ENCODE measurements at regions not wholly inside any gene's neighbourhood (a gene's known extent, or its start where the extent isn't known, plus 50 kb on each side); places are given as distances from the start of the nearest gene placed in this dataset.

DNA sequence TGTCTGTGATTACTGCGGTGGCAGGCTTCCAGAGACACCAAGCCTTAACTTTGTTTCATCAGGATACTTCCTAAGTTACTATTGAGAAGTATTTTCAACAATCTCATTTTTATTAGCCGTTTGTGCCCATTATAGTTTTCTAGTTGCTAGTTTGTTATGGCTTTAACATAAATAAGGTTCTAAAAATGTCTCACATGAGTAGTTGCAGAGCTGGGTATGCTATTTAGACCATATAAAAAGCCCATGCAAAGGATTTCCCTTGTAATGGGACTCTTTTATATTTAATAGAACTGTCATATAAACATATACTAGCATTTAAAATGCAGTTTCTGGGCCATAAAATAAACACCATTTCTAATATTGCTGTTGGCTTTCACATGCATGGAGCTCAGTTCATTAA lies 205.3 kb upstream of the TCF21 start:
- H3K27me3 ChIP-seq (ENCODE audit: control insufficient read depth in 2 of 2, insufficient read depth in 2 of 2, low read length in 2 of 2), result no peaks in the 10 kb centered on the region
- intact Hi-C loops (cut with micrococcal nuclease), result no loop called here
- H3K9me3 Mint-ChIP-seq, result peaks cover 0 to 4% (median 0%) of the 10 kb centered on the region in 11 donors

DNA sequence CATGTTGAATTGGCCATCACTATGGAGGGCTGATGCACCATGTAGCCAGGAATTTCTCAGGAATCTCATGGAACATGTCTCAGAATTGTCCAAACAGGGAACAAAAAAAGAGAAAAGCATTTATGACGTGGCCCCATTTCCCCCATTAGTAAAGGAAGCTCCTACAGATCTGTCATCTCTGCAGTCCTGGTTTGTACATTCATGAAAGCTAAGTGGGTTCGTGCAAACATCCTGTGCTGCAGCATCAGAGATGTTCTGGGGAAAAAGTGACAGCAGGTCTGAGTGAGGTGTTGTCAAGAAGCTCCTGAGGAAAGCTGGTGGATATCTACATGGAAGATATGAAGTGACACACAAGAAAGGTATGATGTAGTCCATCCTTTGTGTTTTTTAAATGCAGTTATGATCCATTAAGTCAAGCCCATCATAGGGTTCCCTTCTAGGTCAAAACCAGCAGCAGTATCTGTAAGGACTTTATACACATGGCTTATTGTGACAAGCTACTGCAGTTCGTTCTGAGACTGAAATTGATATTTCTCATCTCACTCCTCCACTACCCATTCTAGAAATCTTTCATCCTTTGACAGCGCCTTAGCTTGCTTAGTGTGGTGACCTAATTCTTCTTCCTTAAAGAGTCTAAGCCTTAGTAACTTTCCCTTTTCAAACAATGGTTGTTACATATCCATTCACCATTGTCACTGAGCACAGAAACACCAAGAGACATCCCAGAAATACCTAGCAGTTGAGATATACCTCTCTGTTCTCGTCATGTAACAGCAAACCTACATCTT lies 200.0 kb upstream of the TCF21 start:
- Histone ChIP-seq H3K27ac (ENCODE audit: low read depth, low read length) (no peak overlapping the region), H3K27me3 (ENCODE audit: control insufficient read depth in 2 of 2, insufficient read depth in 2 of 2, low read length in 2 of 2) (no peaks in the 10 kb centered on the region), H3K36me3 (ENCODE audit: control insufficient read depth in 2 of 3, insufficient read depth in 3 of 3, low read length in 3 of 3) (no peaks in the 10 kb centered on the region), H3K9me3 (ENCODE audit: control insufficient read depth in 2 of 3, low read length in 3 of 3) (no peaks in the 10 kb centered on the region), H3K4me1 (ENCODE audit: control insufficient read depth in 2 of 2, insufficient read depth in 2 of 2, low read length in 2 of 2) (no peaks in the 10 kb centered on the region), H3K4me3 (ENCODE audit: low read length) (no peak overlapping the region)
- H3K27ac Mint-ChIP-seq, result no peak overlapping the region
- no peaks in the 10 kb centered on the region for H3K4me1 Mint-ChIP-seq
- no peaks in the 10 kb centered on the region for H3K36me3 Mint-ChIP-seq
- CTCF ChIA-PET, result interaction anchor here (0.9 kb wide), 1 partner anchor 9 kb away, joined by 5 read pairs; no protein-coding TSS in a partner anchor
- no peak for DNase-seq
- POLR2A ChIA-PET, result no interaction called here
- ATAC-seq, result no peak
- intact Hi-C loops (cut with micrococcal nuclease), result no loop called here
- no peak overlapping the region for H3K4me3 Mint-ChIP-seq
- H3K9me3 Mint-ChIP-seq, result peaks cover 0 to 17% (median 3%) of the 10 kb centered on the region in 11 donors
- peaks cover 0 to 6% (median 5%) of the 10 kb centered on the region in 5 donors for H3K27me3 Mint-ChIP-seq

More for the DNA sequence above, 205.3 kb upstream of the TCF21 start:
- no peaks in the 10 kb centered on the region for H3K4me1 ChIP-seq (ENCODE audit: control insufficient read depth in 2 of 2, insufficient read depth in 2 of 2, low read length in 2 of 2)
- H3K9me3 ChIP-seq (ENCODE audit: control insufficient read depth in 2 of 3, low read length in 3 of 3), result no peaks in the 10 kb centered on the region
- no peaks in the 10 kb centered on the region for H3K36me3 ChIP-seq (ENCODE audit: control insufficient read depth in 2 of 3, insufficient read depth in 3 of 3, low read length in 3 of 3)
- ATAC-seq (no peak), DNase-seq (no peak)
- Mint-ChIP-seq H3K4me1 (peaks cover 0 to 2% (median 0%) of the 10 kb centered on the region in 7 donors), H3K4me3 (no peak overlapping the region), H3K36me3 (no peaks in the 10 kb centered on the region), H3K27me3 (peaks cover 0 to 15% (median 5%) of the 10 kb centered on the region in 5 donors), H3K27ac (no peak overlapping the region)
- H3K4me3 ChIP-seq (ENCODE audit: low read length), result no peak overlapping the region
- H3K27ac ChIP-seq (ENCODE audit: low read depth, low read length), result no peak overlapping the region
- ChIA-PET POLR2A (no interaction called here), CTCF (no interaction called here)

DNA sequence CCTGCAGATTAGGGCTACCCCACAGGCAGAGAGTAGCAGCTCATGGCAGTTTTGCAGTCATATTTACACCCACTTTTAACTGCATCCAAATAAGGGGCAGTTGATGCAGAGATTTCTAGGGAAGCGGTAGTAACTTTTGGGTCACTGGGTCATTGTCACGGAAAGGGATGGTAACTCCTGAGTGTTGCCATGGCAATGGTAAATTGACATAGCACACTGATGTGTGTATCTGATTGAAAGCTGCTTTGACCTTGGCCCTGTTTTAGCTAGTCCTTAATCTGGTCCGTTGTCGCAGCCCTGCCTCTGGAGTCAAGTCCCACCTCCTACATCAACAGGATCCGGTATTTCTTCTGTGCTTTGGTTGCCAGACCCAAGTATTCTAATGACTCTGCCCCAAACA lies 199.1 kb upstream of the TCF21 start:
- Mint-ChIP-seq H3K4me1 (no peaks in the 10 kb centered on the region), H3K27ac (no peak overlapping the region), H3K9me3 (peaks cover 0 to 17% (median 4%) of the 10 kb centered on the region in 11 donors), H3K4me3 (no peak overlapping the region), H3K27me3 (peaks cover 0 to 6% (median 5%) of the 10 kb centered on the region in 5 donors), H3K36me3 (no peaks in the 10 kb centered on the region)
- Histone ChIP-seq H3K9me3 (ENCODE audit: control insufficient read depth in 2 of 3, low read length in 3 of 3) (no peaks in the 10 kb centered on the region), H3K27ac (ENCODE audit: low read depth, low read length) (no peak overlapping the region), H3K4me1 (ENCODE audit: control insufficient read depth in 2 of 2, insufficient read depth in 2 of 2, low read length in 2 of 2) (no peaks in the 10 kb centered on the region), H3K4me3 (ENCODE audit: low read length) (no peak overlapping the region), H3K36me3 (ENCODE audit: control insufficient read depth in 2 of 3, insufficient read depth in 3 of 3, low read length in 3 of 3) (no peaks in the 10 kb centered on the region), H3K27me3 (ENCODE audit: control insufficient read depth in 2 of 2, insufficient read depth in 2 of 2, low read length in 2 of 2) (no peaks in the 10 kb centered on the region)
- no peak for DNase-seq
- intact Hi-C loops (cut with micrococcal nuclease), result no loop called here
- no peak for ATAC-seq
- ChIA-PET CTCF (no interaction called here), POLR2A (no interaction called here)

DNA sequence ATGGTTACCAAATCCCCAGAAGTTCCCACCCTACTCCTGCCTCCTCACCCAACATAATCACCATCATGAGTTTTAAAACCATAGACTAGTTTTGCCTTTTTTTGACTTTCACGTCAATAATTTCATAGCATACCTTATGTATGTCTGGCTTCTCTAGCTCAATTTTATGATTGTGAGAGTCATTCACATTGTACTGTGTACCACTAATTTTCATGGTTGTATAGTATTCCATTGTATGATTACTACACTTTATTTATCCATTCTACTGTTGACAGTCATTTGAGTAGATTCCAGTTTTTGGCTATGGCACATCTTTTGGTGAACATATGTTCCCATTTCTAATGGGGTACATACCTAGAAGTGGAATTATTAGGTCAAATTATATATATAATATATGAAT lies 195.3 kb upstream of the TCF21 start:
- Histone ChIP-seq H3K4me3 (ENCODE audit: low read length) (no peak overlapping the region), H3K4me1 (ENCODE audit: control insufficient read depth in 2 of 2, insufficient read depth in 2 of 2, low read length in 2 of 2) (no peaks in the 10 kb centered on the region), H3K9me3 (ENCODE audit: control insufficient read depth in 2 of 3, low read length in 3 of 3) (no peaks in the 10 kb centered on the region), H3K27me3 (ENCODE audit: control insufficient read depth in 2 of 2, insufficient read depth in 2 of 2, low read length in 2 of 2) (no peaks in the 10 kb centered on the region), H3K27ac (ENCODE audit: low read depth, low read length) (no peak overlapping the region), H3K36me3 (ENCODE audit: control insufficient read depth in 2 of 3, insufficient read depth in 3 of 3, low read length in 3 of 3) (no peaks in the 10 kb centered on the region)
- Mint-ChIP-seq H3K27ac (no peak overlapping the region), H3K9me3 (peaks cover 0 to 27% (median 5%) of the 10 kb centered on the region in 11 donors), H3K4me1 (no peaks in the 10 kb centered on the region), H3K36me3 (no peaks in the 10 kb centered on the region), H3K27me3 (peaks cover 0 to 23% (median 7%) of the 10 kb centered on the region in 5 donors), H3K4me3 (no peak overlapping the region)
- ATAC-seq (no peak), DNase-seq (no peak)
- intact Hi-C loops (cut with micrococcal nuclease), result no loop called here
- ChIA-PET CTCF (interaction anchor here (0.6 kb wide), 1 partner anchor 1091 kb away, joined by 4 read pairs; no protein-coding TSS in a partner anchor), POLR2A (no interaction called here)

DNA sequence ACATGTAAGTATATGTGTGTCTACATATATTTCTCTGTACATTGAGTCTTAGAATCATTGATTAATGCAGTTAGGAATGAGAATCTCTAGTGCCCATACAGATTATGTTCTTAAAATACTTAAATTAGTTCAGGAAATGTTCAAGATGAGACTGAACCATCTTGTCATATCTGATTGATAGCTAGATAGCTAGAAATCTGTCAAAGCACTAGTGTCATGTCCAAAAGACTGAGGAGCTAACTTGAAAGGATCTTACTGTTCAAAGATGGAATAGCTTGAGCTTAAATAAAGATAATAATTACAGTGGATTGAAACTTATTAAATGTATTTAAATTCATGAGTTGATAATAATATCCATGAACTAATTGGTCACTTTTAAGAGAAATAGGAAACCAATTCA lies 191.7 kb upstream of the TCF21 start:
- Histone ChIP-seq H3K4me3 (ENCODE audit: low read length) (no peak overlapping the region), H3K9me3 (ENCODE audit: control insufficient read depth in 2 of 3, low read length in 3 of 3) (no peaks in the 10 kb centered on the region), H3K27me3 (ENCODE audit: control insufficient read depth in 2 of 2, insufficient read depth in 2 of 2, low read length in 2 of 2) (no peaks in the 10 kb centered on the region), H3K4me1 (ENCODE audit: control insufficient read depth in 2 of 2, insufficient read depth in 2 of 2, low read length in 2 of 2) (no peaks in the 10 kb centered on the region), H3K36me3 (ENCODE audit: control insufficient read depth in 2 of 3, insufficient read depth in 3 of 3, low read length in 3 of 3) (no peaks in the 10 kb centered on the region), H3K27ac (ENCODE audit: low read depth, low read length) (no peak overlapping the region)
- no peak overlapping the region for H3K4me3 Mint-ChIP-seq
- peaks cover 3 to 35% (median 9%) of the 10 kb centered on the region in 5 donors for H3K27me3 Mint-ChIP-seq
- H3K36me3 Mint-ChIP-seq, result no peaks in the 10 kb centered on the region
- ATAC-seq (no peak), DNase-seq (no peak)
- H3K4me1 Mint-ChIP-seq, result no peaks in the 10 kb centered on the region
- peaks cover 0 to 26% (median 6%) of the 10 kb centered on the region in 11 donors for H3K9me3 Mint-ChIP-seq
- CTCF ChIA-PET, result interaction anchor here (1.1 kb wide), 1 partner anchor 8 kb away, joined by 5 read pairs; no protein-coding TSS in a partner anchor
- H3K27ac Mint-ChIP-seq, result no peak overlapping the region
- intact Hi-C loops (cut with micrococcal nuclease), result no loop called here
- POLR2A ChIA-PET, result no interaction called here

DNA sequence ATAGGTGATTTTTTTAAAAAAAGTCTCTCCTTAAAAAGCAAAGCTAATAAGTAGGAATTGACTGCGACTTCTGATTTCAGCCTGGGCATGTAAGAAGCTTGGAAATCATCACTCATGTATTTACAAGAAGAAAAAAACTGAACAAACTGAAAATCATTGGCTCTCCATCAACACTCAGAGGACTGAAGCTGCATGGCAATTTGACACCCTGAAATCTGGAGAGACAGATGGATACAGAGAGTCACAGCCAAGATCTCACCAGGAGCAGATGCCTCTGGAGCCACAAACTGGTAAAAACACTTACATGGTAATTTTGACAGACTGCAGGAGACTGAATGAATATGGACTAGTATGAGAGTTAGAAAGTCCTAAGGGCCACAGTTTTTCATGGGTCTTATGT lies 191.2 kb upstream of the TCF21 start:
- no peak overlapping the region for H3K4me3 Mint-ChIP-seq
- CTCF ChIA-PET, result interaction anchor here (1.1 kb wide), 1 partner anchor 9 kb away, joined by 5 read pairs; no protein-coding TSS in a partner anchor
- H3K27ac Mint-ChIP-seq, result no peak overlapping the region
- ATAC-seq (no peak), DNase-seq (no peak)
- Histone ChIP-seq H3K36me3 (ENCODE audit: control insufficient read depth in 2 of 3, insufficient read depth in 3 of 3, low read length in 3 of 3) (no peaks in the 10 kb centered on the region), H3K4me1 (ENCODE audit: control insufficient read depth in 2 of 2, insufficient read depth in 2 of 2, low read length in 2 of 2) (no peaks in the 10 kb centered on the region), H3K27me3 (ENCODE audit: control insufficient read depth in 2 of 2, insufficient read depth in 2 of 2, low read length in 2 of 2) (no peaks in the 10 kb centered on the region), H3K27ac (ENCODE audit: low read depth, low read length) (no peak overlapping the region), H3K4me3 (ENCODE audit: low read length) (no peak overlapping the region), H3K9me3 (ENCODE audit: control insufficient read depth in 2 of 3, low read length in 3 of 3) (no peaks in the 10 kb centered on the region)
- no peaks in the 10 kb centered on the region for H3K4me1 Mint-ChIP-seq
- H3K36me3 Mint-ChIP-seq, result no peaks in the 10 kb centered on the region
- intact Hi-C loops (cut with micrococcal nuclease), result no loop called here
- H3K27me3 Mint-ChIP-seq, result peaks cover 3 to 35% (median 12%) of the 10 kb centered on the region in 5 donors
- peaks cover 0 to 25% (median 7%) of the 10 kb centered on the region in 11 donors for H3K9me3 Mint-ChIP-seq
- POLR2A ChIA-PET, result no interaction called here

DNA sequence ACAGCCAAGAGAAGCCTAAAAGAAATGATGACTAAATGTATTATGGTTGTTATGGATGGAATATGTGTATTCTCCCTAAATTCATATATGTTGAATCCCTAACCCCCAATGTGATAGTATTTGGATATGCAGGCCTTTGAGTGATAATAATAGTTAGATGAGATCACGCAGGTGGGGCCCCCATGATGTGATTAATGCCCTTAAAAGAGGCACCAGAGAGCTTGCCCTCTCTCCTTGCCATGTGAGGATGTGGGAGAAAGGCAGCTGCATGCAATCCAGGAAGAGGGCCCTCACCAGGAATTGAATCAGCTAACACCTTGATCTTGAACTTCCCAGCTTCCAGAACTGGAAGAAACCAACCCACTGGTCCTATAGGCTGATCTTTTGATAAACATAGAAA lies 190.6 kb upstream of the TCF21 start:
- Mint-ChIP-seq H3K36me3 (no peaks in the 10 kb centered on the region), H3K9me3 (peaks cover 0 to 25% (median 7%) of the 10 kb centered on the region in 11 donors), H3K27ac (no peak overlapping the region), H3K27me3 (peaks cover 3 to 40% (median 12%) of the 10 kb centered on the region in 5 donors), H3K4me3 (no peak overlapping the region), H3K4me1 (no peaks in the 10 kb centered on the region)
- no peak for DNase-seq
- Histone ChIP-seq H3K27me3 (ENCODE audit: control insufficient read depth in 2 of 2, insufficient read depth in 2 of 2, low read length in 2 of 2) (no peaks in the 10 kb centered on the region), H3K4me3 (ENCODE audit: low read length) (no peak overlapping the region), H3K4me1 (ENCODE audit: control insufficient read depth in 2 of 2, insufficient read depth in 2 of 2, low read length in 2 of 2) (no peaks in the 10 kb centered on the region), H3K27ac (ENCODE audit: low read depth, low read length) (no peak overlapping the region), H3K36me3 (ENCODE audit: control insufficient read depth in 2 of 3, insufficient read depth in 3 of 3, low read length in 3 of 3) (no peaks in the 10 kb centered on the region), H3K9me3 (ENCODE audit: control insufficient read depth in 2 of 3, low read length in 3 of 3) (no peaks in the 10 kb centered on the region)
- POLR2A ChIA-PET, result no interaction called here
- CTCF ChIA-PET, result no interaction called here
- intact Hi-C loops (cut with micrococcal nuclease), result no loop called here
- ATAC-seq, result no peak

All from naive thymus-derived CD4-positive, alpha-beta T cell (primary cell).